ENCODE measurements at regions not wholly inside any gene's neighbourhood (a gene's known extent, or its start where the extent isn't known, plus 50 kb on each side); places are given as distances from the start of the nearest gene placed in this dataset.
"Not testable (repeated sequence)": the region's sequence is repeated elsewhere in the genome, so short reads cannot be mapped to it uniquely, and the experiment has no call there.

DNA sequence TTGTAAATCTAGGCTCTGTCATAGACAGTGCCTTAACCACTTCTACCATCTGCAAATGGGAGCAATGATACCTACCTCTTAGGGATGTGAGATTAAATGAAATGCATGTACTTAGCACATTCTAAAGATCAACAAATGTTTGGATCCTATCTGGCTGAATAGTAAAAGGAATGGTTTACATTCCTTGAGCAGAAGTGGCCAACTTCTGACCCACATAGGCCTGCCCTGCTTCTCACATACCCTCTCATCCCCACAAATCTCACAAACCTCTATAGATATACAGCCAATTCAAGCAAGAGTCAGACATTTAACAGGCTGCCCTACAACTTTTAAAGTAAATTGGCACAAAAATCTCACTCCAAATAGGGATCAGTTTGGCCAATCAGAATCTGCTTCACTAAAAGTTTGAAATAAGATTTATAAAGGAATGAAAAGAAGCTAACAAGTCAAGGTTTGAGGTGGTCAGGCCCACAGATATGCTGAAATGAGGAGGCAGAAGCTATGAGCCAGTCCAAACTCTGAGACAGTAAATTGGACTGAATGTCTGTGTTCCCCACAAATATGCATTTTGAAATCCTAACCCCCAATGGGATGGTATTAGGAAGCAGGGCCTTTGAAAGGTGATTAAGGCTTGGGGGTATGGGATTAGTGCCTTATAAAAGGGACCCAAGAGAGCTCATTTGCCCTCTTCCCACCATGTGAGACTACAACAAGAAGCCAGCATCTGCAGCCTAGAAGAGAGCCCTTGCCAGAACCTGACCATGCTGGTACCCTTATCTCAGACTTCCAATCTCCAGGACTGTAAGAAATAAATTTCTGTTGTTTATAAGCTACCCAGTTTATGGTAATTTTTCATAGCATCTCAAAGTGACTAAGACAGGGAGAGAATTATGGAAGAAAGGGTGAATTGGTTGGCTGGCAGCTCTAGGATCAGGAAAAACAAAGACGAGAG lies 227.8 kb upstream of the RBMS1 start:
- no peak for DNase-seq (ENCODE audit: low spot score)

GRCh38 chr2:160726046-160726445 lies 232.4 kb upstream of the RBMS1 start:
- DNase-seq (ENCODE audit: low spot score): no peak

DNA sequence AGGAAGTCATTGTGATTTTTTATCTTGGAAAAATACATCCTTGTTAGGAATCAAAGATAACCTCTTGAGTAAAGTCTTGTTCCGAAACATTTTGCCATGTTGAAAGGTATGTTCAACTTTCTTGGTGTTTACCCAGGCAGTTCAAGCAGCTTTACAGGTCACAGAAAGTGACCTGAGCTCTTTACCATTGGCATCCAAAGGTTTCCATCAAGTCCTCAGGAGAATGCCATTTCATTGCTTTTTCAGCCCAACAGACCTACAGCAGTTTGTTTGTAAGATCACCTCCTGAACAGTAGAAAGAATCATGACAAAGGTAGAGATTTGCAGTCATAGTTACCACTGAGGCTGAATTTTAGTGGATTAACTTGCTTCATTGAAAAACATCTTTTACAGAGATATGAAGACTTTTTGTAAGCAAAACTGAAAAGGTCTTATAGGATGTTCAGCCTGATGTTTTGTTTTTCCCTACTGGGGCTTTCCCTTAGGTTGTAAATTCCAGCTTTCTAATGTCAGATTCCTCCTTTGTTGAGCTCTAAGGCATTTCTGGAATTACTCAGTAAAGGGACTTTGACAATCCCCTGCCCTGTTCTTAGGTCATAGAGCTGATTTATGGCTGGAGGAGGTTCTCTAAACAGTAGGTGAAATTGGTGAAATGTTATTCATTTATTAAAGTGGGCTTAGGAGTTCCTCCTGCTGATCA lies 236.8 kb upstream of the RBMS1 start:
- no peak for DNase-seq (ENCODE audit: low spot score)

DNA sequence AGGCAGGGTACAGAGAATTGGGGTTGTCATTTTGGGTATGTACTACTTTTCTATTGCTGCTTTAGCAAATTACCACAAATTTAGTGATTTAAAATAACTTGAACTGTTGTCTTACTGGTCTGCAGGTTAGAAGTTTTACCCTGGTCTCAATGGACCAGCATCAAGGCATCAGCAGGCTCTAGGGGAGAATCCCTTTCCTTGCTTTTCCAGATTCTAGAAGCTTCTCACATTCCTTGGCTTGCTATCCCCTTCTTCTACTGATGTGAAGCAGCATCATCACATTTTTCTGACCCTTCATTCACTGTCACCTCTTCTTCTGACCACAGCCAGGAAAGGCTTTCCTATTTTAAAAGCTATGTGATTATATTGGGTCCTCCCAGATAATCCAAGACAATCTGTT lies 237.8 kb upstream of the RBMS1 start:
- no peak for DNase-seq (ENCODE audit: low spot score)

GRCh38 chr2:160731856-160732255 lies 238.2 kb upstream of the RBMS1 start:
- no peak for DNase-seq (ENCODE audit: low spot score)

DNA sequence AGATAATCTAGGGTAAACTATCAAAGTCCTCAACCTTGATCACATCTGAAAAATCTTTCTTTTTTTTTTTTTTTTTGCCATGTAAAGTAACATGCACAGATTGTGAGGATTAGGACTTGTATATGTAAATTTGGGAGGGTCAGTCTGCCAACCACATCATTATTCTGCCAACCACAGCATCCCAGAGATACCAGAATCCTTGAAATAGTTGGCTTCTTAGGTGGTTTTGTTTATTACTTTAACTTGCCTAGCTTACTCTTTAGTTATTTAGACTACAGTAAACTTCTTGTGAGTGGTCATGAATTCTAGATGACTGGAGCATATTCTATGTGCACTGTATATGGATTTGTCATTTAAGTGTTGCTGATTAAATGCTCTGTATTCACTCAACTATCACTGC lies 242.1 kb upstream of the RBMS1 start:
- no peak for DNase-seq (ENCODE audit: low spot score)

DNA sequence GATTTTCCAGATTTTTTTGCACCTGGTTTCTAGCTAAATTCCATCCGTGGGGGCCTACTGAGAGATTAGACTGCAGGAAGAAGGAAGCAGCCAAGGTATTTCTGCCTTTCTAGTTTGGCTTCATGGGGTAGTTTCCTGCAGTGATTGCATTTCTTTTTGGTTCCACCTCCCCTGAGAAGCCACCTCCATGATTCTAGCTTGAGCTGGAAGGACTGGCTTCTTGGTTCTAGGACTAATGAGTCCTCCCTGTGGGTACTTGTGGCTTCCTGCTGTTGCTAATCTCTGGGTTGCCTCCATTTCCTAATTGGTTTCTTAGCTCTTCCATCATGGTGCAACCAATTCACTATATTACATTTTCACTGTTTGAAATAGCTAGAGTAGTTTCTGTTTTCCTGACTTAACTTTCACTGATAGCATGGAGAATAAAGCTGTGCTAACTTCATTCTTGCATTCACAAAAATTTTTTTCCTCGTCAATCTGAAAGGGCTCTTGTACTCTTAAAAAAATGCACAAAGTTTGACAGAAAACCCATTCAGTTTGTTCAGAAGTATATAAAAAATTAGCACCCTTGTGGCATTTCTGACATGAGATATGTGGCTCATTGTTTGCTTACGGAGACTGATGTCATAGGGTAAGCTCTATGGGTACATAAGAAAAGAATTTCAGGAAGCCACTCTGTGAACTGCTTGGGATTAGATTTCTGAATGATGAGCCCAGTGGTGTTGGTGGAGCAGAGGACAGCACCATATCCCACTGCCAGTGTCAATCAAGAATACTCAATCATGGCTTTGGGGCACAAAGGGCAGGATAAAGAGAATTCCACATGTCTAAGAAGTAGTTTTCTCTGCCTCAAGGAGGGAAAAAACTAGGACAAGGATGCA lies 242.8 kb upstream of the RBMS1 start:
- DNase-seq (ENCODE audit: low spot score): no peak

- no peak for DNase-seq (ENCODE audit: low spot score)
These were observed 243.6 kb upstream of the RBMS1 start for GRCh38 chr2:160737247-160737646.

DNA sequence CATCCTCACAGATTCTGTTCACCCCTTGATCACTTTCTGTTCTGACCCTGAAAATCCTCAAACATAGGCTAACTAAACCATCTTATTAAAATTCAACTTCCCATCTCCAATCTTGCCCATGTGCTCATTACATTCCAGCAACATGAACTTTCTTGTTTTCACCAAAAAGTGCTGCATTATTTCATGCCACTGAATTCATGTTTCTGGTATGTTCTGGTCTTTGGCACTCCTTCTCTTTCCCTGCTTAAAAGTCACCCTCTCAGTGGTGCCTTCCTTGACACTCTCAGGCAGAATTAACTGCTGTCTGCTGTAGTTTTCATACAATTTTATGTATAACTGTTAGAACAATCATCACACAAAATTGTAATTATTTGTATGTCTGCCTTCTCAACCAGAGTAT lies 247.7 kb upstream of the RBMS1 start:
- DNase-seq (ENCODE audit: low spot score): no peak

DNA sequence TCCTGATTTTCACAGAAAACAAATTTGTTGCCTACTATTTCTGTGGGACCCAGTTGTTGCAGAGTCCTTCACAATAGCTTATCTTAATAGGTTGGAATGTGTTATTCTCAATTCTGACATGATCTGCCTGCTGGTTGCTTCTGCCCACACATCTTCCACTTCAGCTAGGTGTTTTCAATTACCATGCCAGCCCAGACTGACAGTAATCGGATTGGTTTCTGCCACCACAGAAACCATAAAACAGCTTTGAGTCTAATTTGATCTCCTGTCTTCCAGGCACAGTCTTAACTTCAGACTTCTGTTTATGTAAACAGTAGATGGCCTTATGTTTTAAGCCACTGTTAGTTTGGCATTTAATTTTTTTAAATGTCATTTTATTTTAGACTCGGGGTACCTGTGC lies 248.2 kb upstream of the RBMS1 start:
- DNase-seq (ENCODE audit: low spot score): no peak

- DNase-seq (ENCODE audit: low spot score): no peak
These were observed 249.1 kb upstream of the RBMS1 start for GRCh38 chr2:160742667-160743066.

DNA sequence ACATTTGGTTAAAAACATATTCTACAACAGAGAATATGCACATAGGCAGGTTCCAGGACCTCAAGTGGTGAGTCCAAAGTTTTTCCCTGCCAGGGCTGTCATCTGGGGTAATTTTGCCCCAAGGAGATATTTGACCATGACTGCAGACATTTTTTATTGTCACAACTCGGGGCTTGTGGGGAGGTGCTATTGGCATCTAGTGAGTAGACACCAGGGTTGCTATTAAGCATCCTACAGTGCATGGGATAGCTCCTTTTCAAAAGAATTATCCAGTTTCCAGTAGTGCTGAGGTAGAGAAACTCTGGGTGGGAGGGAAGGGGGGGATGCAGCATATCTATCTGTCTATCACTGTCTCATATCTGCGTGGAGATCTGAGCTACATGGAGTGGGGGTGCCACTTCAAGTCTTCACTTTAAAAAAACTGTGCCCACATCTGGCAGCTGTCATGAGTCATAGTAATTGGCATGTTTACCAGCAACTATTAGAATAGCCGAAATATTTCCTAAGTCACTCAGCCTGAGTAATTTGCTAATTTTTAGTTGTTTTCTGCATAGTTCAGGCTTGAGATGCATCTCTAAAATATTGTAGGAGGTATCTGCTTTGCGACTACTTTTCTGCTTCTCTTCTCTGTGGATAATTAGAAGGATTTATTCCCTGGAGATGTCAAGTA lies 254.0 kb upstream of the RBMS1 start:
- DNase-seq (ENCODE audit: low spot score): no peak

DNA sequence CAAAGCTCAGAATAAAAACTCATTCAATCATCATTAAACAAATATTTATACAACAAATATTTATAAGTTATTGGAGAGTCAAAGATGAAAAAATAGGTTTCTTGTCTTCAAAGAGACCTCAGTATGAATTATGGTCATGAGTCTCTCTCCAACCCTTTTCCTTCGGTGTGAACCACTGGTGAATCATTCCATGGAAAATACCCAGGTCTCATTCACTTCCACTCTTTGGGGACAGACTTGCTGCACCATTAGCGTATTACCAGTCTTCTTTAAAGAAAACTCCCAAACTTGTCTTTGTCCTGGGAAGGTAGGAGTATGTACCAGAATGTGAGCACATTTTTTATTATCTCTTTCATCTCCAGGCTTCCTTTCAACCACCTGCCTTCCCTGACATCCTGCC lies 257.4 kb upstream of the RBMS1 start:
- DNase-seq (ENCODE audit: low spot score): peak; percentile 9

GRCh38 chr2:160752475-160753330 lies 259.1 kb upstream of the RBMS1 start:
- peak; percentile 44 for DNase-seq (ENCODE audit: low spot score)

GRCh38 chr2:160753331-160753654 lies 259.7 kb upstream of the RBMS1 start:
- no peak for DNase-seq (ENCODE audit: low spot score)

DNA sequence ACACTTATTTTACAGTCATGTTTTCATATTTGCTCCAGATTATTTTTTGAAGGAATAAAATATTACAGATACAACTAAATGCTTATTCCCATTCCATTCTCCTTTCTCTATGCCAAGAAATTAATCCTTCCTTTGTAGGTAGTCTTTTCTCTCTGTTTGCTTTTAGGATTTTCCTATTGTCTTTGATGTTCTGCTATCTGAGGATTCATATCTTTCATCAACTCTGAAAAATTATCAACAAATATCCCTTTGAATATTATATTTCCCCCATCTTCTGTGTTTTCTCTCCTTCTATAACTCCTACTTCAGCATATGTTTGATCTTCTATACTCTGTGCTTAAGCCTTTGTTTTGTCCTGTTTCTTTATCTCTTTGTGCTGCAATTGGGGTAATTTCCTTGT lies 260.4 kb upstream of the RBMS1 start:
- no peak for DNase-seq (ENCODE audit: low spot score)

DNA sequence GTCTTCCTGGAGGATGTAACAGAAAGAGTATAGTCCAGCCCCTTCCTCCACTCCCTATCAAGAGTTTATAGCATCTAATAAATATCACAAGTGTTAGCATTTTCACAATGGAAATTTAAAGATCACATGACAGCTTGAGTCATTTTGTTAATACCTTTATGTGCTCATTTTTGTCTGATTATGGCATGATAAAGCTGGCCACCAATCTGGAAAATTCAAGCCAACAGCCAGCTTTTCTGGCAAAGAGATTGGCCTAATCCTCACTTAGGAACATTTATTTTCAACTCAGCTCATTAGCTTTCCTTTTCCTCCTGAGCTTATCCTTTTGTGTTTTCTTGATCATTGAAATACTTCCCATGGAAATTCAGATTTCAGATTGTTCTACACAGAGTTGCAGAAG lies 262.9 kb upstream of the RBMS1 start:
- DNase-seq (ENCODE audit: low spot score): no peak

DNA sequence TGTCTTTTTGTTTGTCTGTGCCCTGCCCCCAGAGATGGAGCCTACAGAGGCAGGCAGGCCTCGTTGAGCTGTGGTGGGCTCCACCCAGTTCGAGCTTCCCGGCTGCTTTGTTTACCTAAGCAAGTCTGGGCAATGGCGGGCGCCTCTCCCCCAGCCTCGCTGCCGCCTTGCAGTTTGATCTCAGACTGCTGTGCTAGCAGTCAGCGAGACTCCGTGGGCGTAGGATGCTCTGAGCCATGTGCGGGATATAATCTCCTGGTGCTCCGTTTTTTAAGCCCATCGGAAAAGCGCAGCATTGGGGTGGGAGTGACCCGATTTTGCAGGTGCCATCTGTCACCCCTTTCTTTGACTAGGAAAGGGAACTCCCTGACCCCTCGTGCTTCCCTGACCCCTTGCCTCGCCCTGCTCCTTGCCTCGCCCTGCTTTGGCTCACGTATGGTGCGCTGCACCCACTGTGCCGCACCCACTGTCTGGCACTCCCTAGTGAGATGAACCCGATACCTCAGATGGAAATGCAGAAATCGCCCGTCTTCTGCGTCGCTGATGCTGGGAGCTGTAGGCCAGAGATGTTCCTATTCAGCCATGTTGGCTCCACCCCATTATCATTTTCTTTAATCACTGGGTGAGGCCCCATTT lies 269.0 kb upstream of the RBMS1 start:
- not testable (repeated sequence) for DNase-seq (ENCODE audit: low spot score)

- DNase-seq (ENCODE audit: low spot score): no peak
These were observed 289.9 kb upstream of the RBMS1 start for GRCh38 chr2:160783474-160783873.

DNA sequence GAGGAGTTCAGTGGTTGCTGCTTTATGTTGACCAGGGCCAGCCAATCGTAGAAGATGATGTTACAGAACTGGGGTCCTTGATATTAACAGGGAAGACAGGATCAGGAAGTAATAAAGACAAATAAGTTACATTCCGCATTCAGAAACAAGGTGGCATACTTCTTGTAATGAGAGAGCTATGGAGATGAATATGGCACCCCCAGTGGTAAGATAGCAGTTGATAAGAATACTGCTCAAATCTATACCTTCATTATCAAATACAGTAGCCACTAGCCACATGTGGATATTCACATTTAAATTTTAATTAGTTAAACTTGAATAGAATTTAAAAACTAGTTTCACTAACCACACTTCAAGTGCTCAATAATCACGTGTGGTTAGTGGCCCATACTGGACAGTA lies 290.4 kb upstream of the RBMS1 start:
- DNase-seq (ENCODE audit: low spot score): no peak

Data from SK-N-DZ (cell line).